ENCODE measurements at regions not wholly inside any gene's neighbourhood (a gene's known extent, or its start where the extent isn't known, plus 50 kb on each side); places are given as distances from the start of the nearest gene placed in this dataset.
"Not testable (repeated sequence)": the region's sequence is repeated elsewhere in the genome, so short reads cannot be mapped to it uniquely, and the experiment has no call there.

DNA sequence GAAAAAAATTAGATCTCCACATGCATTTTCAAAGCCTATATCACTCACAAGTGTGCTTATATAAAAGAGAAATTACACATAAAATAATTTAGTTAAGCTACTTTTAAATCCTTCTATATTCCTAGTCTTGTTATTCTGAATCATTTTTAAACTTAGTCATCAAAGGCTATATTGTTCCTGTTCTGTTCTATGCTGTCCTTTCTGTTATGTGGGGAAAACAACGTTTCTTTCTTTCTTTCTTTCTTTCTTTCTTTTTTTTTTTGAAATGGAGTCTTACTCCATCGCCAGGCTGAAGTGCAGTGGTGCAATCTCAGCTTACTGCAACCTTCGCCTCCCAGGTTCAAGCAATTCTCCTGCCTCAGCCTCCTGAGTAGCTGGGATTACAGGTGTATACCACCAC, 389.2 kb upstream of the FTMT start:
- no peak overlapping the region for H3K9ac ChIP-seq
- no peak overlapping the region for H3K4me3 ChIP-seq (ENCODE audit: low read depth in 2 of 2, low read length in 1 of 2)
- H4K20me1 ChIP-seq (ENCODE audit: insufficient read depth): no peaks in the 10 kb centered on the region
- no peaks in the 10 kb centered on the region for H3F3A ChIP-seq (replicated peaks; ENCODE audit: insufficient read depth)
- POLR2A ChIA-PET: no interaction called here
- no peak overlapping the region for H3K4me2 ChIP-seq
- 70% methylated on average over 3 of the region's 3 CpGs for WGBS (ENCODE audit: low lambda C conversion rate)
- no peak overlapping the region for H3K27ac ChIP-seq (ENCODE audit: low read depth in 2 of 2, low read length in 1 of 2)
- CTCF ChIA-PET: interaction anchor here (0.6 kb wide), 1 partner anchor 100 kb away, joined by 3 read pairs; no protein-coding TSS in a partner anchor
- no peaks in the 10 kb centered on the region for H3K4me1 ChIP-seq (ENCODE audit: control insufficient read depth in 1 of 2, insufficient read depth in 2 of 2, low read depth in 1 of 2, low read length in 1 of 2)
- DNase-seq: no peak
- H3K36me3 ChIP-seq (replicated peaks in 1 of 2; ENCODE audit: control insufficient read depth in 1 of 2, insufficient read depth in 2 of 2, low read length in 1 of 2): no peaks in the 10 kb centered on the region
- no peaks in the 10 kb centered on the region for H3K79me2 ChIP-seq (ENCODE audit: insufficient read depth)
- TF ChIP-seq POLR2AphosphoS5 (IDR thresholded peaks at IDR 0.05; ENCODE audit: low read depth, low read length): no peak
- TF ChIP-seq ELF1 (IDR thresholded peaks at IDR 0.05): no peak
- no peak for TF ChIP-seq YY1 (IDR thresholded peaks at IDR 0.05; ENCODE audit: low read depth)
- no peak for TF ChIP-seq TCF12 (IDR thresholded peaks at IDR 0.05)
- no peak for TF ChIP-seq FOXJ3 (CRISPR knock-in tag; IDR thresholded peaks at IDR 0.05)
- no peak for TF ChIP-seq RFX5 (IDR thresholded peaks at IDR 0.05; ENCODE audit: low read length)
- TF ChIP-seq, protein P1, sequence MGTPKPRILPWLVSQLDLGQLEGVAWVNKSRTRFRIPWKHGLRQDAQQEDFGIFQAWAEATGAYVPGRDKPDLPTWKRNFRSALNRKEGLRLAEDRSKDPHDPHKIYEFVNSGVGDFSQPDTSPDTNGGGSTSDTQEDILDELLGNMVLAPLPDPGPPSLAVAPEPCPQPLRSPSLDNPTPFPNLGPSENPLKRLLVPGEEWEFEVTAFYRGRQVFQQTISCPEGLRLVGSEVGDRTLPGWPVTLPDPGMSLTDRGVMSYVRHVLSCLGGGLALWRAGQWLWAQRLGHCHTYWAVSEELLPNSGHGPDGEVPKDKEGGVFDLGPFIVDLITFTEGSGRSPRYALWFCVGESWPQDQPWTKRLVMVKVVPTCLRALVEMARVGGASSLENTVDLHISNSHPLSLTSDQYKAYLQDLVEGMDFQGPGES (IDR thresholded peaks at IDR 0.05; ENCODE audit: low read depth, low read length): no peak
- no peaks in the 10 kb centered on the region for H3K9me2 ChIP-seq
- no peaks in the 10 kb centered on the region; the same call in 1 of the 2 replicates for H3K9me3 ChIP-seq
- no peaks in the 10 kb centered on the region for H3K27me3 ChIP-seq (ENCODE audit: insufficient read depth)
- H2AFZ ChIP-seq (ENCODE audit: low read depth): no peak overlapping the region

DNA sequence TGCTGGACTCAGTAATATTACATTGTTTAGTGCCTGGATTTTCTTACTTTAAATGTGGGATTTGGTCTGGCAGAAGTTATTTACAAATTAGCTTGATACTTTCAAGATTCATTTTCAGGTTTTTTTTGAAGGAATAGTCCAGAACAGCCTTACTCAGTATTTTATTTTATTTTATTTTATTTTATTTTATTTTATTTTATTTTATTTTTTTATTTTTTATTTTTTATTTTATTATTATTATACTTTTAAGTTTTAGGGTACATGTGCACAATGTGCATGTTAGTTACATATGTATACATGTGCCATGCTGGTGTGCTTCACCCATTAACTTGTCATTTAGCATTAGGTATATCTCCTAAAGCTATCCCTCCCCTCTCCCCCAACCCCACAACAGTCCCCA, 380.5 kb upstream of the FTMT start:
- H3K9ac ChIP-seq; H3K4me1 ChIP-seq (ENCODE audit: control insufficient read depth in 1 of 2, insufficient read depth in 2 of 2, low read depth in 1 of 2, low read length in 1 of 2); H3K79me2 ChIP-seq (ENCODE audit: insufficient read depth); CTCF ChIA-PET; H4K20me1 ChIP-seq (ENCODE audit: insufficient read depth); H3F3A ChIP-seq (replicated peaks; ENCODE audit: insufficient read depth); POLR2A ChIA-PET; H3K27ac ChIP-seq (ENCODE audit: low read depth in 2 of 2, low read length in 1 of 2); H3K36me3 ChIP-seq (replicated peaks in 1 of 2; ENCODE audit: control insufficient read depth in 1 of 2, insufficient read depth in 2 of 2, low read length in 1 of 2); H3K9me2 ChIP-seq; H3K9me3 ChIP-seq; H3K27me3 ChIP-seq (ENCODE audit: insufficient read depth); H2AFZ ChIP-seq (ENCODE audit: low read depth); H3K4me3 ChIP-seq (ENCODE audit: low read depth in 2 of 2, low read length in 1 of 2); H3K4me2 ChIP-seq; DNase-seq: not testable (repeated sequence)

DNA sequence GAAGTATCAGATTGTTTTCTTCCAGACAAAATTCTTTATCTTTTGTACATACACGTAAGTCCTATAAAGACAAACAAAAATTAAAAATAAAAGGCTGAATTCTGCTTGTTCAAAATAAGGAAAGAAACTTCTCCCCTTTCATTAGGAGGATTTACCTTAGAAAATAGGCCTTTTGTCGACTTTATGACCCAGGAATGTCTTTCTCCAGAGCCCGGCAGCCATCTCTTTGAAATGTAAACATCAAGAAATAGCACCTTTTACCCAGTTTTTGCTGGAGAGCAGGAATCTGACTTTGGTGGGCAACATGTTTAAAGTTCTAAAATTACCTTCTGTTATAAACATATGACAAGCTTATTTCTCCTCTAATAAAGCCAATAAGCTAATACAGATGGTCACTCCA, 373.0 kb upstream of the FTMT start:
- WGBS (ENCODE audit: low lambda C conversion rate): 72% methylated on average over 3 of the region's 3 CpGs
- no peak overlapping the region for H3K27ac ChIP-seq (ENCODE audit: low read depth in 2 of 2, low read length in 1 of 2)
- H3K4me3 ChIP-seq (ENCODE audit: low read depth in 2 of 2, low read length in 1 of 2): no peak overlapping the region
- no peak for DNase-seq
- no peaks in the 10 kb centered on the region for H3K9me3 ChIP-seq
- 0 out of 2 replicates have a peak overlapping the region, but pooled peaks have one; percentile 22 for H2AFZ ChIP-seq (ENCODE audit: low read depth)
- H3K4me1 ChIP-seq (ENCODE audit: control insufficient read depth in 1 of 2, insufficient read depth in 2 of 2, low read depth in 1 of 2, low read length in 1 of 2): no peaks in the 10 kb centered on the region; a peak in 2 of 4 replicates
- no peak overlapping the region for H3K4me2 ChIP-seq
- ChIA-PET POLR2A (no interaction called here), CTCF (no interaction called here)
- H3K27me3 ChIP-seq (ENCODE audit: insufficient read depth): no peaks in the 10 kb centered on the region
- no peak overlapping the region for H3K9ac ChIP-seq
- H3K36me3 ChIP-seq (replicated peaks in 1 of 2; ENCODE audit: control insufficient read depth in 1 of 2, insufficient read depth in 2 of 2, low read length in 1 of 2): no peaks in the 10 kb centered on the region
- peaks cover 4% of the 10 kb centered on the region for H3F3A ChIP-seq (replicated peaks; ENCODE audit: insufficient read depth)
- H3K79me2 ChIP-seq (ENCODE audit: insufficient read depth): no peaks in the 10 kb centered on the region
- no peaks in the 10 kb centered on the region for H3K9me2 ChIP-seq
- no peaks in the 10 kb centered on the region for H4K20me1 ChIP-seq (ENCODE audit: insufficient read depth)
- no peak for TF ChIP-seq NRF1 (IDR thresholded peaks at IDR 0.05; ENCODE audit: low read depth, low read length)
- no peak for TF ChIP-seq CHD2 (IDR thresholded peaks at IDR 0.05; ENCODE audit: low read length, partially characterized antibody)
- TF ChIP-seq GATA2 (CRISPR knock-in tag; IDR thresholded peaks at IDR 0.05): no peak
- TF ChIP-seq, protein P2, sequence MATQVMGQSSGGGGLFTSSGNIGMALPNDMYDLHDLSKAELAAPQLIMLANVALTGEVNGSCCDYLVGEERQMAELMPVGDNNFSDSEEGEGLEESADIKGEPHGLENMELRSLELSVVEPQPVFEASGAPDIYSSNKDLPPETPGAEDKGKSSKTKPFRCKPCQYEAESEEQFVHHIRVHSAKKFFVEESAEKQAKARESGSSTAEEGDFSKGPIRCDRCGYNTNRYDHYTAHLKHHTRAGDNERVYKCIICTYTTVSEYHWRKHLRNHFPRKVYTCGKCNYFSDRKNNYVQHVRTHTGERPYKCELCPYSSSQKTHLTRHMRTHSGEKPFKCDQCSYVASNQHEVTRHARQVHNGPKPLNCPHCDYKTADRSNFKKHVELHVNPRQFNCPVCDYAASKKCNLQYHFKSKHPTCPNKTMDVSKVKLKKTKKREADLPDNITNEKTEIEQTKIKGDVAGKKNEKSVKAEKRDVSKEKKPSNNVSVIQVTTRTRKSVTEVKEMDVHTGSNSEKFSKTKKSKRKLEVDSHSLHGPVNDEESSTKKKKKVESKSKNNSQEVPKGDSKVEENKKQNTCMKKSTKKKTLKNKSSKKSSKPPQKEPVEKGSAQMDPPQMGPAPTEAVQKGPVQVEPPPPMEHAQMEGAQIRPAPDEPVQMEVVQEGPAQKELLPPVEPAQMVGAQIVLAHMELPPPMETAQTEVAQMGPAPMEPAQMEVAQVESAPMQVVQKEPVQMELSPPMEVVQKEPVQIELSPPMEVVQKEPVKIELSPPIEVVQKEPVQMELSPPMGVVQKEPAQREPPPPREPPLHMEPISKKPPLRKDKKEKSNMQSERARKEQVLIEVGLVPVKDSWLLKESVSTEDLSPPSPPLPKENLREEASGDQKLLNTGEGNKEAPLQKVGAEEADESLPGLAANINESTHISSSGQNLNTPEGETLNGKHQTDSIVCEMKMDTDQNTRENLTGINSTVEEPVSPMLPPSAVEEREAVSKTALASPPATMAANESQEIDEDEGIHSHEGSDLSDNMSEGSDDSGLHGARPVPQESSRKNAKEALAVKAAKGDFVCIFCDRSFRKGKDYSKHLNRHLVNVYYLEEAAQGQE (IDR thresholded peaks at IDR 0.05; ENCODE audit: low read depth, low read length): no peak
- TF ChIP-seq, protein P3, sequence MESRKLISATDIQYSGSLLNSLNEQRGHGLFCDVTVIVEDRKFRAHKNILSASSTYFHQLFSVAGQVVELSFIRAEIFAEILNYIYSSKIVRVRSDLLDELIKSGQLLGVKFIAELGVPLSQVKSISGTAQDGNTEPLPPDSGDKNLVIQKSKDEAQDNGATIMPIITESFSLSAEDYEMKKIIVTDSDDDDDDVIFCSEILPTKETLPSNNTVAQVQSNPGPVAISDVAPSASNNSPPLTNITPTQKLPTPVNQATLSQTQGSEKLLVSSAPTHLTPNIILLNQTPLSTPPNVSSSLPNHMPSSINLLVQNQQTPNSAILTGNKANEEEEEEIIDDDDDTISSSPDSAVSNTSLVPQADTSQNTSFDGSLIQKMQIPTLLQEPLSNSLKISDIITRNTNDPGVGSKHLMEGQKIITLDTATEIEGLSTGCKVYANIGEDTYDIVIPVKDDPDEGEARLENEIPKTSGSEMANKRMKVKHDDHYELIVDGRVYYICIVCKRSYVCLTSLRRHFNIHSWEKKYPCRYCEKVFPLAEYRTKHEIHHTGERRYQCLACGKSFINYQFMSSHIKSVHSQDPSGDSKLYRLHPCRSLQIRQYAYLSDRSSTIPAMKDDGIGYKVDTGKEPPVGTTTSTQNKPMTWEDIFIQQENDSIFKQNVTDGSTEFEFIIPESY (IDR thresholded peaks at IDR 0.05; ENCODE audit: borderline replicate concordance, low read depth): no peak
- no peak for TF ChIP-seq EP300 (IDR thresholded peaks at IDR 0.05; ENCODE audit: borderline replicate concordance in 1 of 2, low read depth in 1 of 2, low read length in 1 of 2)
- TF ChIP-seq RFX5 (IDR thresholded peaks at IDR 0.05; ENCODE audit: low read length): no peak
- TF ChIP-seq FOXJ3 (CRISPR knock-in tag; IDR thresholded peaks at IDR 0.05): no peak
- TF ChIP-seq POLR2AphosphoS5 (IDR thresholded peaks at IDR 0.05; ENCODE audit: low read depth, low read length): no peak
- no peak for TF ChIP-seq ELF1 (IDR thresholded peaks at IDR 0.05)
- TF ChIP-seq, protein P4, sequence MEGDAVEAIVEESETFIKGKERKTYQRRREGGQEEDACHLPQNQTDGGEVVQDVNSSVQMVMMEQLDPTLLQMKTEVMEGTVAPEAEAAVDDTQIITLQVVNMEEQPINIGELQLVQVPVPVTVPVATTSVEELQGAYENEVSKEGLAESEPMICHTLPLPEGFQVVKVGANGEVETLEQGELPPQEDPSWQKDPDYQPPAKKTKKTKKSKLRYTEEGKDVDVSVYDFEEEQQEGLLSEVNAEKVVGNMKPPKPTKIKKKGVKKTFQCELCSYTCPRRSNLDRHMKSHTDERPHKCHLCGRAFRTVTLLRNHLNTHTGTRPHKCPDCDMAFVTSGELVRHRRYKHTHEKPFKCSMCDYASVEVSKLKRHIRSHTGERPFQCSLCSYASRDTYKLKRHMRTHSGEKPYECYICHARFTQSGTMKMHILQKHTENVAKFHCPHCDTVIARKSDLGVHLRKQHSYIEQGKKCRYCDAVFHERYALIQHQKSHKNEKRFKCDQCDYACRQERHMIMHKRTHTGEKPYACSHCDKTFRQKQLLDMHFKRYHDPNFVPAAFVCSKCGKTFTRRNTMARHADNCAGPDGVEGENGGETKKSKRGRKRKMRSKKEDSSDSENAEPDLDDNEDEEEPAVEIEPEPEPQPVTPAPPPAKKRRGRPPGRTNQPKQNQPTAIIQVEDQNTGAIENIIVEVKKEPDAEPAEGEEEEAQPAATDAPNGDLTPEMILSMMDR (IDR thresholded peaks at IDR 0.05): no peak

Data from SK-N-SH (cell line).